GM10266 (cell line): ENCODE measurements at regions not wholly inside any gene's neighbourhood (a gene's known extent, or its start where the extent isn't known, plus 50 kb on each side); places are given as distances from the start of the nearest gene placed in this dataset.

Experiments
- DNase-seq: peaks from one replicate; pipeline ENCODE4 v3.0.0; 2012; ENCODE audit errors: extremely low spot score
- CTCF ChIP-seq: IDR thresholded peaks from 2 replicates; pipeline ENCODE4 v1.5.1; 2012; ENCODE audit warnings: mild to moderate bottlenecking, low read depth; ENCODE audit not compliant: control insufficient read depth, insufficient read depth; ENCODE audit errors: missing control alignments

GRCh38 chr6:87779542-87779941, 77.5 kb upstream of the AKIRIN2 start:
- TF ChIP-seq CTCF = no peak
- DNase-seq = no peak

GRCh38 chr6:87772597-87773530, 70.8 kb upstream of the AKIRIN2 start:
- TF ChIP-seq CTCF = no peak
- DNase-seq = no peak

- no peak for DNase-seq
- no peak for TF ChIP-seq CTCF
These were observed 65.4 kb upstream of the AKIRIN2 start for GRCh38 chr6:87767478-87767877.

GRCh38 chr6:87766211-87766610, 64.2 kb upstream of the AKIRIN2 start:
- no peak for DNase-seq
- no peak for TF ChIP-seq CTCF

- DNase-seq = no peak
- no peak for TF ChIP-seq CTCF
These were observed 61.9 kb upstream of the AKIRIN2 start for GRCh38 chr6:87763901-87764300.

GRCh38 chr6:87763276-87763675, 61.2 kb upstream of the AKIRIN2 start:
- no peak for TF ChIP-seq CTCF
- no peak for DNase-seq

GRCh38 chr6:87762116-87762515, 60.1 kb upstream of the AKIRIN2 start:
- no peak for DNase-seq
- no peak for TF ChIP-seq CTCF
